ENCODE measurements at regions not wholly inside any gene's neighbourhood (a gene's known extent, or its start where the extent isn't known, plus 50 kb on each side); places are given as distances from the start of the nearest gene placed in this dataset.

GRCh38 chr11:91147885-91148284, 925.0 kb upstream of the CHORDC1 start:
- Mint-ChIP-seq H3K4me1 (ENCODE audit: unreplicated experiment) (no peaks in the 10 kb centered on the region), H3K9me3 (ENCODE audit: unreplicated experiment) (peaks cover 16% of the 10 kb centered on the region), H3K4me3 (ENCODE audit: unreplicated experiment) (no peak overlapping the region), H3K36me3 (ENCODE audit: low read depth, unreplicated experiment) (peaks cover 8% of the 10 kb centered on the region), H3K27me3 (ENCODE audit: unreplicated experiment) (peaks cover 6% of the 10 kb centered on the region), H3K27ac (ENCODE audit: unreplicated experiment) (no peak overlapping the region)
- DNase-seq (ENCODE audit: low spot score), result no peak
- TF ChIP-seq, protein P1, sequence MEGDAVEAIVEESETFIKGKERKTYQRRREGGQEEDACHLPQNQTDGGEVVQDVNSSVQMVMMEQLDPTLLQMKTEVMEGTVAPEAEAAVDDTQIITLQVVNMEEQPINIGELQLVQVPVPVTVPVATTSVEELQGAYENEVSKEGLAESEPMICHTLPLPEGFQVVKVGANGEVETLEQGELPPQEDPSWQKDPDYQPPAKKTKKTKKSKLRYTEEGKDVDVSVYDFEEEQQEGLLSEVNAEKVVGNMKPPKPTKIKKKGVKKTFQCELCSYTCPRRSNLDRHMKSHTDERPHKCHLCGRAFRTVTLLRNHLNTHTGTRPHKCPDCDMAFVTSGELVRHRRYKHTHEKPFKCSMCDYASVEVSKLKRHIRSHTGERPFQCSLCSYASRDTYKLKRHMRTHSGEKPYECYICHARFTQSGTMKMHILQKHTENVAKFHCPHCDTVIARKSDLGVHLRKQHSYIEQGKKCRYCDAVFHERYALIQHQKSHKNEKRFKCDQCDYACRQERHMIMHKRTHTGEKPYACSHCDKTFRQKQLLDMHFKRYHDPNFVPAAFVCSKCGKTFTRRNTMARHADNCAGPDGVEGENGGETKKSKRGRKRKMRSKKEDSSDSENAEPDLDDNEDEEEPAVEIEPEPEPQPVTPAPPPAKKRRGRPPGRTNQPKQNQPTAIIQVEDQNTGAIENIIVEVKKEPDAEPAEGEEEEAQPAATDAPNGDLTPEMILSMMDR (IDR thresholded peaks at IDR 0.05; ENCODE audit: unreplicated experiment), result no peak

- Mint-ChIP-seq H3K27ac (ENCODE audit: unreplicated experiment) (no peak overlapping the region), H3K27me3 (ENCODE audit: unreplicated experiment) (no peaks in the 10 kb centered on the region), H3K36me3 (ENCODE audit: low read depth, unreplicated experiment) (no peaks in the 10 kb centered on the region), H3K4me3 (ENCODE audit: unreplicated experiment) (no peak overlapping the region), H3K9me3 (ENCODE audit: unreplicated experiment) (peaks cover 5% of the 10 kb centered on the region), H3K4me1 (ENCODE audit: unreplicated experiment) (no peaks in the 10 kb centered on the region)
- TF ChIP-seq, protein P1 (IDR thresholded peaks at IDR 0.05; ENCODE audit: unreplicated experiment), result no peak
- DNase-seq (ENCODE audit: low spot score), result no peak
These were observed 918.8 kb upstream of the CHORDC1 start for GRCh38 chr11:91141655-91142054.

DNA sequence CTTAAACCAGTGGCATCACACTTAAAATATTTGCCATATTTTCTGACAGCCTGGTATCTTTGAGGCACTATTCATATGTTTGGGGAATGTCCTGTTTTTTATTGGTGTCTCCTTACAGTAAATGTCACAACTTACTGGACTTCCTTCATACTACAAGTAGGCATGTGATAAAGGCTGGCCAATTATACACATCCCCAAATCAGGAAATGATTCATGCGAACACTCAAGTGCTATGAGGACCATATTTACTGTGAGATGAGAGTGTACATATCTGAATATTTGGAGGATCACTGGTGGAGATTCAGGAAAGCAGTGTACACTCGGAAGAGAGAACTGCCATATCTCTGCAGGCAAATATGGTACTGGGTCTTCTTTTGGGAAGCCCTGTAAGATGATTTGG, 913.8 kb upstream of the CHORDC1 start:
- Mint-ChIP-seq H3K27me3 (ENCODE audit: unreplicated experiment) (no peaks in the 10 kb centered on the region), H3K36me3 (ENCODE audit: low read depth, unreplicated experiment) (no peaks in the 10 kb centered on the region), H3K9me3 (ENCODE audit: unreplicated experiment) (no peaks in the 10 kb centered on the region), H3K4me3 (ENCODE audit: unreplicated experiment) (no peak overlapping the region), H3K4me1 (ENCODE audit: unreplicated experiment) (no peaks in the 10 kb centered on the region), H3K27ac (ENCODE audit: unreplicated experiment) (no peak overlapping the region)
- TF ChIP-seq, protein P1 (IDR thresholded peaks at IDR 0.05; ENCODE audit: unreplicated experiment), result no peak
- DNase-seq (ENCODE audit: low spot score), result no peak

GRCh38 chr11:91133361-91133760, 910.5 kb upstream of the CHORDC1 start:
- Mint-ChIP-seq H3K4me3 (ENCODE audit: unreplicated experiment) (no peak overlapping the region), H3K27me3 (ENCODE audit: unreplicated experiment) (no peaks in the 10 kb centered on the region), H3K36me3 (ENCODE audit: low read depth, unreplicated experiment) (no peaks in the 10 kb centered on the region), H3K9me3 (ENCODE audit: unreplicated experiment) (no peaks in the 10 kb centered on the region), H3K4me1 (ENCODE audit: unreplicated experiment) (peaks cover 15% of the 10 kb centered on the region), H3K27ac (ENCODE audit: unreplicated experiment) (no peak overlapping the region)
- TF ChIP-seq, protein P1 (IDR thresholded peaks at IDR 0.05; ENCODE audit: unreplicated experiment), result no peak
- DNase-seq (ENCODE audit: low spot score), result no peak

- Mint-ChIP-seq H3K27ac (ENCODE audit: unreplicated experiment) (no peak overlapping the region), H3K4me3 (ENCODE audit: unreplicated experiment) (no peak overlapping the region), H3K36me3 (ENCODE audit: low read depth, unreplicated experiment) (no peaks in the 10 kb centered on the region), H3K4me1 (ENCODE audit: unreplicated experiment) (peaks cover 15% of the 10 kb centered on the region), H3K9me3 (ENCODE audit: unreplicated experiment) (no peaks in the 10 kb centered on the region), H3K27me3 (ENCODE audit: unreplicated experiment) (peaks cover 2% of the 10 kb centered on the region)
- TF ChIP-seq, protein P1 (IDR thresholded peaks at IDR 0.05; ENCODE audit: unreplicated experiment), result no peak
- DNase-seq (ENCODE audit: low spot score), result no peak
These were observed 906.7 kb upstream of the CHORDC1 start for GRCh38 chr11:91129596-91129995.
